SK-N-SH treated with all-trans-retinoic acid at 6 μM for 48 hours (cell line): ENCODE measurements at regions not wholly inside any gene's neighbourhood (a gene's known extent, or its start where the extent isn't known, plus 50 kb on each side); places are given as distances from the start of the nearest gene placed in this dataset.

ENCODE experiments used
- ATAC-seq: fragments of 200-7000 bp; cut with Tn5 transposase; 3 replicates; pipeline ENCODE4 v1.9.1; 2020; ENCODE audit warnings: mild to moderate bottlenecking, moderate library complexity
- ARNTL ChIP-seq: fragments of 450-650 bp; formaldehyde crosslinking; IDR thresholded peaks from 2 replicates; pipeline ENCODE4 v1.5.0; 2020; ENCODE audit warnings: low read depth, mild to moderate bottlenecking, moderate library complexity, borderline replicate concordance
- CSDC2 ChIP-seq: fragments of 250-450 bp; sonication (Bioruptor Pico); IDR thresholded peaks from 2 replicates; pipeline ENCODE4 v1.5.0; 2020; ENCODE audit warnings: mild to moderate bottlenecking, moderate library complexity
- GLIS3 ChIP-seq: fragments of 250-450 bp; sonication (Bioruptor Pico); IDR thresholded peaks from 2 replicates; pipeline ENCODE4 v1.5.0; 2020; ENCODE audit warnings: mild to moderate bottlenecking, moderate library complexity
- ISL1 ChIP-seq: fragments of 250-450 bp; sonication (Bioruptor Pico); IDR thresholded peaks from 2 replicates; pipeline ENCODE4 v2.1.2; 2022; ENCODE audit warnings: mild to moderate bottlenecking, moderate library complexity
- PPARA ChIP-seq: fragments of 250-450 bp; sonication (Bioruptor Pico); IDR thresholded peaks from 2 replicates; pipeline ENCODE4 v1.5.0; 2020; ENCODE audit warnings: mild to moderate bottlenecking, borderline replicate concordance
- RARB ChIP-seq: fragments of 250-450 bp; sonication (Bioruptor Pico); IDR thresholded peaks from 2 replicates; pipeline ENCODE4 v1.8.0; 2021; ENCODE audit warnings: mild to moderate bottlenecking, moderate library complexity
- SNAI2 ChIP-seq: fragments of 250-450 bp; sonication (Bioruptor Pico); IDR thresholded peaks from 2 replicates; pipeline ENCODE4 v1.5.0; 2020; ENCODE audit warnings: mild to moderate bottlenecking, moderate library complexity
- TCF4 ChIP-seq: fragments of 250-450 bp; sonication (Bioruptor Pico); IDR thresholded peaks from 2 replicates; pipeline ENCODE4 v1.8.0; 2021; ENCODE audit warnings: mild to moderate bottlenecking, moderate library complexity, borderline replicate concordance
- ZC3H10 ChIP-seq: fragments of 250-450 bp; sonication (Bioruptor Pico); IDR thresholded peaks from 2 replicates; pipeline ENCODE4 v1.5.1; 2021; ENCODE audit warnings: mild to moderate bottlenecking, moderate library complexity
- ZFP3 ChIP-seq: fragments of 250-450 bp; sonication (Bioruptor Pico); IDR thresholded peaks from 2 replicates; pipeline ENCODE4 v1.5.0; 2020; ENCODE audit warnings: mild to moderate bottlenecking, moderate library complexity
- ZNF565 ChIP-seq: fragments of 450-650 bp; formaldehyde crosslinking; conservative IDR thresholded peaks from 2 replicates; pipeline ENCODE4 v1.5.0; 2020; ENCODE audit warnings: low read depth, mild to moderate bottlenecking, moderate library complexity
- ZNF70 ChIP-seq: fragments of 450-650 bp; formaldehyde crosslinking; IDR thresholded peaks from 2 replicates; pipeline ENCODE4 v1.5.0; 2020; ENCODE audit warnings: mild to moderate bottlenecking, moderate library complexity
- TF ChIP-seq, protein P1 (sequence below): fragments of 250-450 bp; sonication (Bioruptor Pico); IDR thresholded peaks from 2 replicates; pipeline ENCODE4 v1.8.0; 2021; ENCODE audit warnings: low read depth, mild to moderate bottlenecking, moderate library complexity, borderline replicate concordance
- TF ChIP-seq, protein P2 (sequence below): fragments of 250-450 bp; sonication (Bioruptor Pico); IDR thresholded peaks from 2 replicates; pipeline ENCODE4 v1.5.0; 2020; ENCODE audit warnings: mild to moderate bottlenecking, moderate library complexity
- TF ChIP-seq, protein P3 (sequence below): fragments of 250-450 bp; sonication (Bioruptor Pico); IDR thresholded peaks from 2 replicates; pipeline ENCODE4 v1.5.1; 2021; ENCODE audit warnings: mild to moderate bottlenecking, moderate library complexity
- TF ChIP-seq, protein P4 (sequence below): fragments of 250-450 bp; sonication (Bioruptor Pico); IDR thresholded peaks from 2 replicates; pipeline ENCODE4 v1.8.0; 2020; ENCODE audit warnings: mild to moderate bottlenecking, moderate library complexity, borderline replicate concordance
- TF ChIP-seq, protein P5 (sequence below): fragments of 250-450 bp; sonication (Bioruptor Pico); IDR thresholded peaks from 2 replicates; pipeline ENCODE4 v1.5.1; 2020; ENCODE audit warnings: low read depth, mild to moderate bottlenecking, moderate library complexity

DNA sequence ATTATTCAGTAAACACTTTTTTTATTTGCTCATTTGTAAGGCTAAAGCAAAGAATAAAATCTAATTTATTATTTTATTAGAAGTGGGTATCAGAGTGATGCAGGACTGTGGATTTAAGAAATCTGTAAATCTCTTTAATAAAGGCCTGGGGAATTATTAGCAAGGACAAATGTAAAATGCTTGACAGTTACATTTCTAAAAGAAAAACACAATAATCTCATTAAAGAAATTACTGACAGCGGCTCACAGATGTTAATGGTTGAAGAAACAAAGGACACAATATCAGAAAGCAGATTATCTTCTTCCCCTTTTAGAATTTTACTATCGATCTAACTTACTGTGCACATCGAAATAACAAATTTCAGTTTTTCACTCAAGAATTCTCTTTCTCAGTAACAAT, 262.1 kb upstream of the MEIS2 start:
- TF ChIP-seq GLIS3 (CRISPR knock-in tag) (peak; percentile 50; the same call in 1 of the 2 replicates), CSDC2 (no peak), ZFP3 (CRISPR knock-in tag) (no peak), ZNF70 (CRISPR knock-in tag) (no peak), ARNTL (CRISPR knock-in tag) (peak; percentile 81; the same call in 1 of the 2 replicates), TCF4 (CRISPR knock-in tag) (peak; percentile 95)
- TF ChIP-seq, protein P1, sequence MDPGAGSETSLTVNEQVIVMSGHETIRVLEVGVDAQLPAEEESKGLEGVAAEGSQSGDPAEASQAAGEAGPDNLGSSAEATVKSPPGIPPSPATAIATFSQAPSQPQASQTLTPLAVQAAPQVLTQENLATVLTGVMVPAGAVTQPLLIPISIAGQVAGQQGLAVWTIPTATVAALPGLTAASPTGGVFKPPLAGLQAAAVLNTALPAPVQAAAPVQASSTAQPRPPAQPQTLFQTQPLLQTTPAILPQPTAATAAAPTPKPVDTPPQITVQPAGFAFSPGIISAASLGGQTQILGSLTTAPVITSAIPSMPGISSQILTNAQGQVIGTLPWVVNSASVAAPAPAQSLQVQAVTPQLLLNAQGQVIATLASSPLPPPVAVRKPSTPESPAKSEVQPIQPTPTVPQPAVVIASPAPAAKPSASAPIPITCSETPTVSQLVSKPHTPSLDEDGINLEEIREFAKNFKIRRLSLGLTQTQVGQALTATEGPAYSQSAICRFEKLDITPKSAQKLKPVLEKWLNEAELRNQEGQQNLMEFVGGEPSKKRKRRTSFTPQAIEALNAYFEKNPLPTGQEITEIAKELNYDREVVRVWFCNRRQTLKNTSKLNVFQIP = no peak
- TF ChIP-seq, protein P2, sequence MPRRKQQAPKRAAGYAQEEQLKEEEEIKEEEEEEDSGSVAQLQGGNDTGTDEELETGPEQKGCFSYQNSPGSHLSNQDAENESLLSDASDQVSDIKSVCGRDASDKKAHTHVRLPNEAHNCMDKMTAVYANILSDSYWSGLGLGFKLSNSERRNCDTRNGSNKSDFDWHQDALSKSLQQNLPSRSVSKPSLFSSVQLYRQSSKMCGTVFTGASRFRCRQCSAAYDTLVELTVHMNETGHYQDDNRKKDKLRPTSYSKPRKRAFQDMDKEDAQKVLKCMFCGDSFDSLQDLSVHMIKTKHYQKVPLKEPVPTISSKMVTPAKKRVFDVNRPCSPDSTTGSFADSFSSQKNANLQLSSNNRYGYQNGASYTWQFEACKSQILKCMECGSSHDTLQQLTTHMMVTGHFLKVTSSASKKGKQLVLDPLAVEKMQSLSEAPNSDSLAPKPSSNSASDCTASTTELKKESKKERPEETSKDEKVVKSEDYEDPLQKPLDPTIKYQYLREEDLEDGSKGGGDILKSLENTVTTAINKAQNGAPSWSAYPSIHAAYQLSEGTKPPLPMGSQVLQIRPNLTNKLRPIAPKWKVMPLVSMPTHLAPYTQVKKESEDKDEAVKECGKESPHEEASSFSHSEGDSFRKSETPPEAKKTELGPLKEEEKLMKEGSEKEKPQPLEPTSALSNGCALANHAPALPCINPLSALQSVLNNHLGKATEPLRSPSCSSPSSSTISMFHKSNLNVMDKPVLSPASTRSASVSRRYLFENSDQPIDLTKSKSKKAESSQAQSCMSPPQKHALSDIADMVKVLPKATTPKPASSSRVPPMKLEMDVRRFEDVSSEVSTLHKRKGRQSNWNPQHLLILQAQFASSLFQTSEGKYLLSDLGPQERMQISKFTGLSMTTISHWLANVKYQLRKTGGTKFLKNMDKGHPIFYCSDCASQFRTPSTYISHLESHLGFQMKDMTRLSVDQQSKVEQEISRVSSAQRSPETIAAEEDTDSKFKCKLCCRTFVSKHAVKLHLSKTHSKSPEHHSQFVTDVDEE = peak; percentile 93
- TF ChIP-seq, protein P3, sequence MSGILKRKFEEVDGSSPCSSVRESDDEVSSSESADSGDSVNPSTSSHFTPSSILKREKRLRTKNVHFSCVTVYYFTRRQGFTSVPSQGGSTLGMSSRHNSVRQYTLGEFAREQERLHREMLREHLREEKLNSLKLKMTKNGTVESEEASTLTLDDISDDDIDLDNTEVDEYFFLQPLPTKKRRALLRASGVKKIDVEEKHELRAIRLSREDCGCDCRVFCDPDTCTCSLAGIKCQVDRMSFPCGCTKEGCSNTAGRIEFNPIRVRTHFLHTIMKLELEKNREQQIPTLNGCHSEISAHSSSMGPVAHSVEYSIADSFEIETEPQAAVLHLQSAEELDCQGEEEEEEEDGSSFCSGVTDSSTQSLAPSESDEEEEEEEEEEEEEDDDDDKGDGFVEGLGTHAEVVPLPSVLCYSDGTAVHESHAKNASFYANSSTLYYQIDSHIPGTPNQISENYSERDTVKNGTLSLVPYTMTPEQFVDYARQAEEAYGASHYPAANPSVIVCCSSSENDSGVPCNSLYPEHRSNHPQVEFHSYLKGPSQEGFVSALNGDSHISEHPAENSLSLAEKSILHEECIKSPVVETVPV (CRISPR knock-in tag) = peak; percentile 68; the same call in 1 of the 2 replicates
- TF ChIP-seq, protein P4, sequence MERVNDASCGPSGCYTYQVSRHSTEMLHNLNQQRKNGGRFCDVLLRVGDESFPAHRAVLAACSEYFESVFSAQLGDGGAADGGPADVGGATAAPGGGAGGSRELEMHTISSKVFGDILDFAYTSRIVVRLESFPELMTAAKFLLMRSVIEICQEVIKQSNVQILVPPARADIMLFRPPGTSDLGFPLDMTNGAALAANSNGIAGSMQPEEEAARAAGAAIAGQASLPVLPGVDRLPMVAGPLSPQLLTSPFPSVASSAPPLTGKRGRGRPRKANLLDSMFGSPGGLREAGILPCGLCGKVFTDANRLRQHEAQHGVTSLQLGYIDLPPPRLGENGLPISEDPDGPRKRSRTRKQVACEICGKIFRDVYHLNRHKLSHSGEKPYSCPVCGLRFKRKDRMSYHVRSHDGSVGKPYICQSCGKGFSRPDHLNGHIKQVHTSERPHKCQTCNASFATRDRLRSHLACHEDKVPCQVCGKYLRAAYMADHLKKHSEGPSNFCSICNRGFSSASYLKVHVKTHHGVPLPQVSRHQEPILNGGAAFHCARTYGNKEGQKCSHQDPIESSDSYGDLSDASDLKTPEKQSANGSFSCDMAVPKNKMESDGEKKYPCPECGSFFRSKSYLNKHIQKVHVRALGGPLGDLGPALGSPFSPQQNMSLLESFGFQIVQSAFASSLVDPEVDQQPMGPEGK (CRISPR knock-in tag) = no peak
- no peak for ATAC-seq

DNA sequence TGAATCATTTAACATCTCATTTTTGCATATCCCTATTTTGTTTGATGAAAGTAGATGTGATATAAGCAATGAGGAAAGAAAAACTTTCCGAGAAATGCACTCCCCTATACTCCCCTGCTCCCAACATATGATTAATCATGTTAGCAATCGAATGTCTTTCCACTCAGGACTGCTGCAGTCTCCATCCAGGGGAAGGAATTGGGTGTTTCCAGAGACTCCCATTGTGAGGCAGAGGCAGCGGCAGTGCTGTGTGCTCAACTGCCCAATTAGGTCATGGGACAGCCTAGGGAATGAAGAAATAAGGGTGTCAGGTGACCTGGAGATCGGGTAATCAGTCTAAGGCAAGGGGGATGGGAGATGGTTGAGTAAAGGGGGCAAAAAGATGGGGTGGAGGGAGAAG, 268.6 kb upstream of the MEIS2 start:
- no peak for ATAC-seq
- TF ChIP-seq TCF4 (CRISPR knock-in tag) (no peak), ZNF565 (CRISPR knock-in tag) (no peak), ARNTL (CRISPR knock-in tag) (no peak), ISL1 (CRISPR knock-in tag) (no peak), RARB (no peak), ZNF70 (CRISPR knock-in tag) (no peak), ZC3H10 (CRISPR knock-in tag) (no peak), SNAI2 (CRISPR knock-in tag) (no peak), PPARA (no peak)
- TF ChIP-seq, protein P5, sequence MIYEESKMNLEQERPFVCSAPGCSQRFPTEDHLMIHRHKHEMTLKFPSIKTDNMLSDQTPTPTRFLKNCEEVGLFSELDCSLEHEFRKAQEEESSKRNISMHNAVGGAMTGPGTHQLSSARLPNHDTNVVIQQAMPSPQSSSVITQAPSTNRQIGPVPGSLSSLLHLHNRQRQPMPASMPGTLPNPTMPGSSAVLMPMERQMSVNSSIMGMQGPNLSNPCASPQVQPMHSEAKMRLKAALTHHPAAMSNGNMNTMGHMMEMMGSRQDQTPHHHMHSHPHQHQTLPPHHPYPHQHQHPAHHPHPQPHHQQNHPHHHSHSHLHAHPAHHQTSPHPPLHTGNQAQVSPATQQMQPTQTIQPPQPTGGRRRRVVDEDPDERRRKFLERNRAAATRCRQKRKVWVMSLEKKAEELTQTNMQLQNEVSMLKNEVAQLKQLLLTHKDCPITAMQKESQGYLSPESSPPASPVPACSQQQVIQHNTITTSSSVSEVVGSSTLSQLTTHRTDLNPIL = no peak
- TF ChIP-seq, protein P1 = no peak
- TF ChIP-seq, protein P4 (CRISPR knock-in tag) = no peak
- TF ChIP-seq, all 23 proteins: peak for 0
